GM10248 (cell line): ENCODE measurements at regions not wholly inside any gene's neighbourhood (a gene's known extent, or its start where the extent isn't known, plus 50 kb on each side); places are given as distances from the start of the nearest gene placed in this dataset.

Source experiments
- CTCF ChIA-PET: fragments of 300-600 bp; sonication (Branson Sonifier 250); formaldehyde crosslinking; extraction: SDS; loops from one replicate; lab custom pipeline; 2021; ENCODE audit warnings: antibody characterized with exemption; lab: Yijun Ruan, JAX
- POLR2A ChIA-PET: fragments of 350-650 bp; sonication (Branson Sonifier 250); formaldehyde crosslinking; extraction: SDS; loops from one replicate; lab custom pipeline; 2020; ENCODE audit warnings: antibody characterized with exemption; lab: Yijun Ruan, JAX
- DNase-seq: peaks from one replicate; pipeline ENCODE4 v3.0.0; 2012; ENCODE audit errors: extremely low spot score
- TF ChIP-seq, protein P1 (sequence below): IDR thresholded peaks from 2 replicates; pipeline ENCODE4 v1.5.1; 2012; ENCODE audit warnings: mild to moderate bottlenecking, low read depth; ENCODE audit errors: extremely low read depth, missing control alignments, control extremely low read depth

DNA sequence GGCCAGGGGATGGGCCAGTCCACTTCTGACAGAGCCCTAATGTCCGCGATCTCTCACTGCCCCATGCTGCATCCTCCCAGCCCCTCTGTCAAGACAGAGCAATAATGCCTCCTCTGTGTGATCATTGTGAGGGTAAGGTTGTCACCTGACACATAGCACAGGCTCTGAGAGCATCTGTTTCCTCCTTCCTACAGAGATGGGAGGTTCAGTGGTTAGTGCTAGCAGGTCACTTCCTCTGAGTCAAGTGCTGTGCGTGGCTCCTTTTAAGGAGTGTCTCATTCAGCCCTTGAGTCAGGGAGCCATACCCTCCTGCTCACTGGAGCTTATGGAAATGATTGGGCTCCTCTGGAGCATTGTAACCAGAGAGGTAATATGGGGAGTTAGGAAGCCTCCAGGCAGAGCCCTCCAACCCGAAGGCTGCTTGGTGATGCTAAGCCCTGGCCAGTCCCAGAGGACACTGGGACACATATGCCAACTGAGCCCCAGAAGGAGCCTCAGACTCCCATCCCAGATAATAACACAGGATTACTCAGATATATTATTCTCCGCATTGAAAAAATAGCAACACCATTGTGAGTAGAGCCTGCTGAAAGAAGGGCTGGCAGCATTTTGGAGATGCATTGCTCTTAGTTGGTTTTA, 189.0 kb downstream of the GALNT1 start:
- CTCF ChIA-PET = interaction anchor here (1.8 kb wide), 1 partner anchor 14 kb away, joined by 6 read pairs; no protein-coding TSS in a partner anchor
- TF ChIP-seq, protein P1, sequence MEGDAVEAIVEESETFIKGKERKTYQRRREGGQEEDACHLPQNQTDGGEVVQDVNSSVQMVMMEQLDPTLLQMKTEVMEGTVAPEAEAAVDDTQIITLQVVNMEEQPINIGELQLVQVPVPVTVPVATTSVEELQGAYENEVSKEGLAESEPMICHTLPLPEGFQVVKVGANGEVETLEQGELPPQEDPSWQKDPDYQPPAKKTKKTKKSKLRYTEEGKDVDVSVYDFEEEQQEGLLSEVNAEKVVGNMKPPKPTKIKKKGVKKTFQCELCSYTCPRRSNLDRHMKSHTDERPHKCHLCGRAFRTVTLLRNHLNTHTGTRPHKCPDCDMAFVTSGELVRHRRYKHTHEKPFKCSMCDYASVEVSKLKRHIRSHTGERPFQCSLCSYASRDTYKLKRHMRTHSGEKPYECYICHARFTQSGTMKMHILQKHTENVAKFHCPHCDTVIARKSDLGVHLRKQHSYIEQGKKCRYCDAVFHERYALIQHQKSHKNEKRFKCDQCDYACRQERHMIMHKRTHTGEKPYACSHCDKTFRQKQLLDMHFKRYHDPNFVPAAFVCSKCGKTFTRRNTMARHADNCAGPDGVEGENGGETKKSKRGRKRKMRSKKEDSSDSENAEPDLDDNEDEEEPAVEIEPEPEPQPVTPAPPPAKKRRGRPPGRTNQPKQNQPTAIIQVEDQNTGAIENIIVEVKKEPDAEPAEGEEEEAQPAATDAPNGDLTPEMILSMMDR = no peak
- POLR2A ChIA-PET = no interaction called here
- DNase-seq = no peak

DNA sequence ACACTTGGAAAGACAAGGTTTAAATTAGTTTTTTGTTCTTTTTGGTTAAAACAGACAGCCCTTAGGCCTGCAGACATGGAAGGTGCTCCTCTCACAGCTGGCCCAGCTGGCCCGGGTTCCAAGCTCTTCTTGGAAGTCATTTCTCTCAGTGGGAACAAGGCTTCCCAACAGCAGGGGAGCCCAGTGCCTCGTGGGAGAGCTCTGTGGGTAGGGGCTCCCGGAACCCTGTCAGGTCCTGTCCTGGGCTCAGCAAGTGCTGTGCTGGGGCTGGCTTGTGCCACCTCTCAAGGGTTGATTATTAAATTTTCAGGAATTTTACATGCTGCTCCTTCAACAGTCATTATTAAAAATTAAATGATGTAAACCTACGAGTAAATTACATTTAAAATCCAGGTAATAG, 189.6 kb downstream of the GALNT1 start:
- ChIA-PET CTCF (interaction anchor here (1.8 kb wide), 1 partner anchor 15 kb away, joined by 6 read pairs; no protein-coding TSS in a partner anchor), POLR2A (no interaction called here)
- TF ChIP-seq, protein P1 = no peak
- no peak for DNase-seq

DNA sequence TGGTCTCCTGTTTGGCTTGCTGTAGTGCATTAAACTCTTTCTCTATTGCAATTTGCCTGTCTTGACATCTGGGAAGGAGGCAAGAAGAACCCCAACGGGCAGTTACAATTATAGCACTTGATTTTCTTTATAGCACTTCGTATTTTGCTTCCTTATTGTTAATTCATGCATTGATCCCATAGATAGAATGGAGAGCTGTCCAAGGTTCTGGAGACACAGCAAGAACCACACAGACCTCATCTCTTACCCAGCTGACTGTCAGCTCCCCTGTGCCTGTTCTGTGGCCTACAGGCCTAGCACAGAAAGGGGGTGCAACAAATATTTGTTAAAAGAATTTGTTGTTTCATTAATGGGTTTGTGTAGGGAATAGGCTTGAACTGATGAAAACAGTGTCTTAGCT, 194.3 kb downstream of the GALNT1 start:
- TF ChIP-seq, protein P1 = no peak
- POLR2A ChIA-PET = no interaction called here
- CTCF ChIA-PET = interaction anchor here (1.2 to 1.6 kb wide), 2 partner anchors 14 to 174 kb away, joined by 4 read pairs; no protein-coding TSS in a partner anchor
- DNase-seq = no peak

DNA sequence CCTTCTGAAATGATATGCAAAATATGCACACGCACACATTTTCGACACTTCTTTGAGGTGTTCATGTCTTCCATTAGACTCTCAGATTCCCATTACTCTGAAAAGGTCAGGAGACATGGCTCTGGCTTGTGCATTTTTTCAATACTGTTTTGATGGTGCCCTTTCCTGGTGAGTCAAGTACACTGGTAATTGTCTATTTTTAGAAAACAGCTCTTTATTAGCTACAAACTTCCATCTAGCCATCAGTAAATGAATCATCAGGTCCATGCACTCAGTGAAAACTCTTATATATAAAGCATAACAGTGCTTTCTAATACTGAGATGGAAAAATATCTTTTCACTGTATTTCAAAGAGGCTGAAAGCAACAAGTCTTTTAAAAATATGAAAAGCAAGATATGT, 194.9 kb downstream of the GALNT1 start:
- TF ChIP-seq, protein P1 = no peak
- ChIA-PET CTCF (interaction anchor here (1.2 to 1.6 kb wide), 2 partner anchors 14 to 174 kb away, joined by 4 read pairs; no protein-coding TSS in a partner anchor), POLR2A (no interaction called here)
- DNase-seq = no peak

DNA sequence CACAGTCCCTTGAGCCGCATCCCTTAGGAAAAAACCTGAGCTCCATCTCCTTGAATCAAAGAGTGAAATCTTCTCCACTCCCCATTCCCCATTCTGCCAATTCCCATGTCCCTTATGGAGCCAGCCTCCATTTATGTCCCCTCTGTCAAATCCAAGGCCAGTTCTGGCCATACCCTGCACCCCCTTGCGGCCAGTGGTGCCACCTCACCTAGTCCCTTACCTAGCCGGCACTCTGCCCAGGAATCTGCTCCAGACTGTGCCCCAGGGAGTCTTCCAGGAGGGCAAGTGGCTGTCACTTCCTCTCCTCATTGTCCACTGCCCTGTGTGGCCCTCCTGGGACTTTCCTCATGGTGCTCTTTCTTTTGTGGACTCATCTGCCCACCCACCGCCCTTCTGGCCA, 195.4 kb upstream of the RMP24 start:
- ChIA-PET CTCF (interaction anchor here (1.0 to 1.2 kb wide), 3 partner anchors 13 to 173 kb away, joined by 4 to 6 read pairs (median 4); no protein-coding TSS in a partner anchor), POLR2A (no interaction called here)
- no peak for DNase-seq
- TF ChIP-seq, protein P1 = peak; percentile 2

DNA sequence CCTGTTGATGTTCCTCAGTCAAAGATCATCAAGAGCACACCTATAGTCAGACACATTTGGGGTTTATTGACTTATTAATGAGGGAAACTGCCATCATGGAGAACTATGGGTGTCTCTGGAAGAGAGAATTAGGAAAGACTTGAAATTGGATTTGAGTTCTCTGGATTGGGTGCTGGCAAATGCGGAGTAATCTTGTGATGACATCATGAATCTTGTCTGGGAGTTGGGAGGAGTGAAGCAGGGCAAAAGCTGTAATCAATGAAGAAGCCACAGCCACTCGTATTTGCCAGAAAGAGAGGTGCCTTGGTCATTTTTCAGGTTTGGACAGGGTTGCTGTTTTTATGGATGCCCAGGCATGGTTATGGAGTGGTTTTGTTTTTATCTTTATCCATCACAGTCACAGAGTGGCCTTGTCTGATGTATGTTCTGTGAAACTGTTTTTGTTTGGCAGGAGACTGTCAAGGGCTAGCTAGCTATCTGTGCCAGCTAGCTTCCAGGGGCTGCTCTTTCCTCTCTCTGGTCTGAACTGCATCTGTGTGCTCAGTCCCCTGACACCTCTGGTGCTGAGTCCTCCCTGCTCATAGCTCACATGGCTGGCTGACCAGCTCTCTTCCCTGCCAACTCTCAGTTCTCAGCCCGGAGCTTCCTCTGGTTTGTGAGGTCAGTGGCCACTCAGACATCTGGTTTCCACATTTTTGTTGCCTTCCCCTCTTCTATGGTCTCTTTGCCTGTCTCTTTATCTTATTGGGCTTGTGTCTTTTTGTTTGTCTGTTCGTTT, 193.4 kb upstream of the RMP24 start:
- TF ChIP-seq, protein P1 = no peak
- ChIA-PET POLR2A (no interaction called here), CTCF (no interaction called here)
- DNase-seq = no peak
